GM23338 (cell line): ENCODE measurements at regions not wholly inside any gene's neighbourhood (a gene's known extent, or its start where the extent isn't known, plus 50 kb on each side); places are given as distances from the start of the nearest gene placed in this dataset.

Experiments
- CREB1 ChIP-seq: fragments of 250-450 bp; sonication (Bioruptor Pico); IDR thresholded peaks from 2 replicates; pipeline ENCODE4 v1.5.0; 2020; ENCODE audit warnings: low read depth, mild to moderate bottlenecking, moderate library complexity
- REST ChIP-seq: IDR thresholded peaks from one replicate; pipeline ENCODE4 v1.6.1; 2018; ENCODE audit warnings: antibody characterized with exemption; ENCODE audit not compliant: unreplicated experiment
- ZNF331 ChIP-seq: fragments of 250-450 bp; sonication (Bioruptor Pico); IDR thresholded peaks from 2 replicates; pipeline ENCODE4 v1.5.0; 2020; ENCODE audit warnings: low read depth, mild to moderate bottlenecking, moderate library complexity

GRCh38 chr1:78383923-78384322, 106.9 kb upstream of the PTGFR start:
- TF ChIP-seq REST (no peak), CREB1 (CRISPR knock-in tag) (no peak), ZNF331 (CRISPR knock-in tag) (no peak)
